ENCODE measurements at regions not wholly inside any gene's neighbourhood (a gene's known extent, or its start where the extent isn't known, plus 50 kb on each side); places are given as distances from the start of the nearest gene placed in this dataset.

- intact Hi-C loops (cut with DNase I; ENCODE audit: low total_unique reads): no loop called here
- no peak for TF ChIP-seq CTCF (IDR thresholded peaks at IDR 0.05)
- no peak for TF ChIP-seq POLR2AphosphoS5 (IDR thresholded peaks at IDR 0.05)
- no peak for TF ChIP-seq POLR2A (IDR thresholded peaks at IDR 0.05)
- Histone ChIP-seq H3K4me1 (no peaks in the 10 kb centered on the region), H3K36me3 (no peaks in the 10 kb centered on the region), H3K4me3 (no peak overlapping the region), H3K9me3 (peaks cover 0 to 4% of the 10 kb centered on the region in 2 donors), H3K27me3 (no peaks in the 10 kb centered on the region), H3K27ac (peak overlapping the region; percentile 10 to 25)
- no peak for DNase-seq (ENCODE audit: low spot score in 2 of 2)
These were observed 117.2 kb upstream of the THBS2 start for GRCh38 chr6:169370666-169371343.

- no peaks in the 10 kb centered on the region for H3K36me3 ChIP-seq
- H3K27me3 ChIP-seq: no peaks in the 10 kb centered on the region
- H3K27ac ChIP-seq: peak overlapping the region in 1 of 2 donors; percentile 25
- H3K4me3 ChIP-seq: no peak overlapping the region
- H3K4me1 ChIP-seq: no peaks in the 10 kb centered on the region
- peaks cover 0 to 4% of the 10 kb centered on the region in 2 donors for H3K9me3 ChIP-seq
- TF ChIP-seq CTCF (IDR thresholded peaks at IDR 0.05): no peak
- no peak for TF ChIP-seq POLR2AphosphoS5 (IDR thresholded peaks at IDR 0.05)
- no peak for TF ChIP-seq POLR2A (IDR thresholded peaks at IDR 0.05)
- intact Hi-C loops (cut with DNase I; ENCODE audit: low total_unique reads): no loop called here
- DNase-seq (ENCODE audit: low spot score in 2 of 2): no peak
These were observed 116.4 kb upstream of the THBS2 start for GRCh38 chr6:169370054-169370453.

- Histone ChIP-seq H3K4me3 (no peak overlapping the region), H3K4me1 (no peaks in the 10 kb centered on the region), H3K27me3 (no peaks in the 10 kb centered on the region), H3K27ac (no peak overlapping the region), H3K9me3 (peaks cover 0 to 4% of the 10 kb centered on the region in 2 donors), H3K36me3 (no peaks in the 10 kb centered on the region)
- intact Hi-C loops (cut with DNase I; ENCODE audit: low total_unique reads): no loop called here
- TF ChIP-seq POLR2AphosphoS5 (IDR thresholded peaks at IDR 0.05): no peak
- no peak for TF ChIP-seq CTCF (IDR thresholded peaks at IDR 0.05)
- no peak for TF ChIP-seq POLR2A (IDR thresholded peaks at IDR 0.05)
- no peak for DNase-seq (ENCODE audit: low spot score in 2 of 2)
These were observed 114.6 kb upstream of the THBS2 start for GRCh38 chr6:169368200-169368599.

- Histone ChIP-seq H3K27ac (no peak overlapping the region), H3K27me3 (no peaks in the 10 kb centered on the region), H3K9me3 (peaks cover 0 to 4% of the 10 kb centered on the region in 2 donors), H3K36me3 (no peaks in the 10 kb centered on the region), H3K4me1 (no peaks in the 10 kb centered on the region), H3K4me3 (no peak overlapping the region)
- TF ChIP-seq CTCF (IDR thresholded peaks at IDR 0.05) (no peak), POLR2AphosphoS5 (IDR thresholded peaks at IDR 0.05) (no peak), POLR2A (IDR thresholded peaks at IDR 0.05) (no peak)
- intact Hi-C loops (cut with DNase I; ENCODE audit: low total_unique reads): no loop called here
- DNase-seq (ENCODE audit: low spot score in 2 of 2): no peak
These were observed 113.9 kb upstream of the THBS2 start for GRCh38 chr6:169367507-169367906.

DNA sequence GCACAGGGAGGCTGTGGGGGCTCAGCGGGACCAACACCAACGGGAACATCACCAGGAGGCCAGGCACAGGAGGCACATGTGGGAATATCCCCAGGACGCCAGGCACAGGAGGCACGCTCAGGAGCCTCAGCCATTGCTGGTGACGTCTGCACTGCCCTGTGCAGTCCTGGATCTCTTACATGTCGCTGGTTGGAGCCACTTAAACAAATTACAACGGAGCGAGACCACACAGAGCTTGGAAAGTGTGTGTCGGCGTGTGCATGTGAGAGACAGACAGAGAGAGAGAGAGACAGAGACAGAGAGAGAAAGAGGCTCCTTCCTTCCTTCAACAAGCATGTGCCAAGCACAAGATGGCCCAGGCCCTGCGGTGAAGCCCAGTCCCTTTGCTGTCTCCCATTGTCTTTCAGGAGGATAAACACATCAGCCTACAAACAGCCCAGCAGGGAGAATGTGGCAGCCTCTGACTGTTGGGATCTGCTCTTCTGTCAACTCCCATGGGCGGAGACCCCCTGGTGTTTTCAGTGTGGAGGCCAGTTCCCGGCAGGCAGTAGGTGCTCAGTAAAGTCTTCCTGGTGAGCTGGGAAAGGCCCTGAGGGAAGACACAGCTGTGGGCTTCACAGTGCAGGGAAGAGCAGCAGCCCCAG is 112.7 kb upstream of the THBS2 start:
- H3K9me3 ChIP-seq: peaks cover 0 to 4% of the 10 kb centered on the region in 2 donors
- H3K27me3 ChIP-seq: no peaks in the 10 kb centered on the region
- no peaks in the 10 kb centered on the region for H3K4me1 ChIP-seq
- TF ChIP-seq CTCF (IDR thresholded peaks at IDR 0.05) (no peak), POLR2A (IDR thresholded peaks at IDR 0.05) (no peak), POLR2AphosphoS5 (IDR thresholded peaks at IDR 0.05) (no peak)
- H3K36me3 ChIP-seq: no peaks in the 10 kb centered on the region
- H3K27ac ChIP-seq: no peak overlapping the region
- no peak overlapping the region for H3K4me3 ChIP-seq
- no peak for DNase-seq (ENCODE audit: low spot score in 2 of 2)
- intact Hi-C loops (cut with DNase I; ENCODE audit: low total_unique reads): no loop called here
